ENCODE measurements at regions not wholly inside any gene's neighbourhood (a gene's known extent, or its start where the extent isn't known, plus 50 kb on each side); places are given as distances from the start of the nearest gene placed in this dataset.
"Not testable (repeated sequence)": the region's sequence is repeated elsewhere in the genome, so short reads cannot be mapped to it uniquely, and the experiment has no call there.

DNA sequence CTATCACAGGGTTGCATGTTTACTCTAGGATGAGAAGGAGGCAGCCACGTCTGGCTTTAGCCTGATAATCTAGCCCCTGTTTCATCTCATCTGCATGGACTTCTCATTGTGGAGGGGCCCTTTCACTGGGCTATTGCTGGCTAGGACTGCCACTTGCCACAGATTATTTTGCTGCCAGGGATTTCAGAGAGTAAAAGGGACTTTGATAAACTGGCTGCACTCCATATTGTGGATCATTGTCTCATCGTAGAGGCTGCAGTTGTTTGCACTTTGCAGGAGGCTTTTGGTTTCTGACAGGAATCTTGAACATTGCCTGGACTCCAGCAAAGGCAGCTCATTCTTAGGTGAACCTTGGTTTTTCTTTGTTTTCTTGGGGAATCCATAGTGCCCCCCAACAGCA is 234.8 kb downstream of the TSPY10 start:
- H3K36me3 ChIP-seq (ENCODE audit: low read depth, missing control alignments); H3K9me3 ChIP-seq; DNase-seq; H3K27me3 ChIP-seq; H3K27ac ChIP-seq; H3K4me3 ChIP-seq; intact Hi-C loops (cut with DNase I; ENCODE audit: low total_unique reads); H3K4me1 ChIP-seq: not testable (repeated sequence)
- no CpG with 5 or more reads among the region's 2 CpGs for WGBS, 2 donors

DNA sequence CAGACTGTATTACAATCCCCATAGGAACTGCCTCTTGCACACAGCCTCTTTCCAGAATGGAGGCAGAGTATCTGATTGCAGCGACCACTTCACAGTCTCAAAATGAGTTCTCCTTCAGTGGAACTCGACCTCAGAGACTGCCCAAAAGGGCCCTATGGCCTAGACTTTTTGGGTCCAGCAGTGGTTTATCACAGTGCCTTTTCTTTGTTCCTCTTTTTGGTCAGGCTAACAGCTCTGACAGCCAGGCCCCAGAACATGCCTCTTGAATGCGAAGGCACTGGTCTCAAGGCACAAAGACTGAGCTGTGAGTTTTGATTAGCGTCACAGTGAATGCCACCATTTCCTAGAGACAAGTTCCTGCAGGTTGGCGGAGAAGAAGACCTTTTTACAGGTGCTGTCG is 241.6 kb downstream of the TSPY10 start:
- intact Hi-C loops (cut with DNase I; ENCODE audit: low total_unique reads); H3K9me3 ChIP-seq; H3K27me3 ChIP-seq; H3K27ac ChIP-seq; H3K36me3 ChIP-seq (ENCODE audit: low read depth, missing control alignments); DNase-seq; H3K4me3 ChIP-seq; H3K4me1 ChIP-seq: not testable (repeated sequence)
- no CpG with 5 or more reads among the region's 6 CpGs for WGBS, 2 donors

DNA sequence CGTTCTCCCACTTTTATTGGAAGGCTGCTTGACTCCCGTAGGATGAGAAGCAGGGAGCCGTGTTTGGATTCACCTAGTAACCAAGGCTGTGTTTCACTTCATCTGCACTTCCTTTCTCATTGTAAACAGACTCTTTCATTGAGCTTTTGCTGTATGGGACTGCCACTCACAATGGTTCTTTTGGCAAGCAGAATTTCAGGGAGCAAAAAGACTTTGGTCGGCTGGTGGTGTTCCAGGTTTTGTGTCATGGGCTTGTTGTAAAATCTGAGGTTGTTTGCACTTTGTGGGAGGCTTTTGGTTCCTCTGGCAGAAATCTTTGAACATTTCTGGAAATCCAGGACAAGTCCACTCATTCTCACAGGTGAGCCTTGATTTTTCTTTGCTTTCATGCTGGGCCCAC is 243.4 kb downstream of the TSPY10 start:
- H3K4me3 ChIP-seq; H3K36me3 ChIP-seq (ENCODE audit: low read depth, missing control alignments); H3K9me3 ChIP-seq; intact Hi-C loops (cut with DNase I; ENCODE audit: low total_unique reads); H3K27ac ChIP-seq; H3K27me3 ChIP-seq; H3K4me1 ChIP-seq; DNase-seq: not testable (repeated sequence)
- WGBS, 2 donors: no CpG with 5 or more reads among the region's 4 CpGs

DNA sequence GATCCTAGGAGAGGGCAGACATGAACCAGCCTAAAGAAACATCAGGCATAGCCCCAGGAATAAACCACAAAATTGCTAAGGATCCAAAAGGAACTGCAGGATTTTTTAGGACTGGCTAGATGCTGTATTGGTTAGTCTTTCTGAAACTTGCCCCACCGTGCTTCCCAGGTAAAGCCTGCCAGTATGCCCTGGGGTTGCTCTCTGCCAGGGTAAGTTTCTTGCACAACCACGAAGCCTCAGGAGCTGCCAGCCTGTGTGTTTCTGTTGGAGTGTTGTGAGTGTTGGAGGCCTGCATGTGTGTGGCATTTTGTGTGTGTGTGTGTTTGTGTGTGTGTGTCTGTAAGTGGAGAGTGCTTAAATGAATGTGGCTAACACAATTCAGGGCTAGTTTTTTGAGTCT is 244.4 kb downstream of the TSPY10 start:
- no CpG with 5 or more reads among the region's 2 CpGs for WGBS, 2 donors

DNA sequence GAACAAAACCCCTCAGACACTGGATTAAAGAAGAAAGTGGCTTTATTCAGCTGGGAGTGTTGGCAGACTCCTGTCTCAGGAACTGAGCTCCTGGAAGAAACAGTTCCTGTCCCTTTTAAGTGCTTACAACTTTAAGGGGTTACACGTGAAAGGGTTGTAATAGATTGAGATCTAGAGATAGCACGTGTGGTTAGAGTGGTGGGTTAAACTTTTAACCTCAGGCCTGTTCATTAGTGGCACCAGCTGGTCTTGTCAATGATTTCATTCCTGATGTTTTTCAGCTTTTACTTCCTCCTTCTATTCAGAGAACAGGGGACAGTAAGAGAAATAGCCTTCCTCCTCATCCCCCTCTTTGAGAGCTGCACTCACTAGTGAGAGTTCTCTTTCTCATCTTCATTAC is 247.1 kb downstream of the TSPY10 start:
- H3K4me1 ChIP-seq; intact Hi-C loops (cut with DNase I; ENCODE audit: low total_unique reads); H3K4me3 ChIP-seq; H3K9me3 ChIP-seq; H3K36me3 ChIP-seq (ENCODE audit: low read depth, missing control alignments); DNase-seq; H3K27me3 ChIP-seq; H3K27ac ChIP-seq: not testable (repeated sequence)
- no CpG with 5 or more reads among the region's 2 CpGs for WGBS, 2 donors

More for the DNA sequence above, 244.4 kb downstream of the TSPY10 start:
- intact Hi-C loops (cut with DNase I; ENCODE audit: low total_unique reads); H3K36me3 ChIP-seq (ENCODE audit: low read depth, missing control alignments); H3K4me3 ChIP-seq; DNase-seq; H3K27ac ChIP-seq; H3K4me1 ChIP-seq; H3K27me3 ChIP-seq; H3K9me3 ChIP-seq: not testable (repeated sequence)

DNA sequence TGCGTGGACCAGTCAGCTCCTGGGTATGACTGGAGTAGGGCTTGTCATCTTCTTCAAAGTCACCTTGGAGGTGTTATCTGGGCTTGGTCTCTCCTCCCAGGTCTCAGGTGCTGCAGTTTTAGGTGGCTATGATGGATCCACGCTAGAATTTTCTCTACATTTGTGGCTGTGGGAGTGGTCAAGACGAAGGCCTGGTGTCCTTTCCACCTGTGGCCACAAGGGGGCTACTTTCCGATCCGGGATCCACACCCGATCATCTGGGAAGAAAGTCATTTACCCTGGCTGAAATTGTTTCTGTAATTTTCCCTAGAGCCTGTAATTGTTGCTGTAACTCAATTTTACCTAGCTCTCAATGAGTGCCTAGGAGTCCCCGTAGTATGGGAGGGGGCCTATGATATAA is 248.0 kb downstream of the TSPY10 start:
- DNase-seq; H3K36me3 ChIP-seq (ENCODE audit: low read depth, missing control alignments); H3K4me3 ChIP-seq; H3K4me1 ChIP-seq; H3K9me3 ChIP-seq; H3K27ac ChIP-seq; H3K27me3 ChIP-seq; intact Hi-C loops (cut with DNase I; ENCODE audit: low total_unique reads): not testable (repeated sequence)
- WGBS, 2 donors: no CpG with 5 or more reads among the region's 7 CpGs

DNA sequence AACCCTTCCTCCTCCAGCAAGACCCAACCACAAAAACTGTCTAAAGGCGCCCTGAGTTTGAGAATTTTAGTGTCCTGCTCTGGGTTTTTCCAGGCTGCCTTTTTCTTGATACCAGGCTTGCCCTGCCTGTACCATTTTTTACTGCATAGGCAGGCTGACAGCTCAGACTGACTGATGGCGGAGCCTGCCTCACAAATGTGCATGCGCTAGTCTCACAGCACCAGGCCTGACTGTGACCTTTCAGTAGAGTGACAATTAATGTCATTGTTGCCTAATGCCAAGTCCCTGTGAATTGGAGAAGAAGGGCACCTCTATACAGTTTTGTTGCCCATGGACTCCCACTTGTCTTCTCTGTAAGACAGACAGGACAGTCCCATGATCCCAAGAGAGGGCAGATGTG is 253.9 kb downstream of the TSPY10 start:
- H3K4me3 ChIP-seq; intact Hi-C loops (cut with DNase I; ENCODE audit: low total_unique reads); H3K9me3 ChIP-seq; DNase-seq; H3K27ac ChIP-seq; H3K4me1 ChIP-seq; H3K36me3 ChIP-seq (ENCODE audit: low read depth, missing control alignments); H3K27me3 ChIP-seq: not testable (repeated sequence)
- WGBS, 2 donors: no CpG with 5 or more reads among the region's 3 CpGs

DNA sequence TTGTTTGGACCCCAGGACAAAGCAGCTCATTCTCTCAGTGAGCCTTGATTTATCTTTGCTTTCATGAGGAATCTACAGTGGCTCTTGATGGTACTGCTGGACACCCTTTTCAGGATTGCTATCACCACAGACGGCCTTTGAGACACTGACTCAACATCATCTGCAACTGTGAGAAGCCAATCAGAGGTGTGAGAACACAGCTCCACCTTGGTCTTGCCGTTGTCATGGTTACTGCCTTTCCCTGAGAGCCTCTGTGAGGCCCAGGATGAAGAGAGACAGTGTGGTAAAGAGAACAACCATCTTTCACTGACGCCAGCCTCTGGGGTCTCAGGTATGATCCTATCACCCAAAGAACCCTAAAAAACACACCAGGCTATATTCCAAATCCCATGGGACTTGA is 270.2 kb downstream of the TSPY10 start:
- whole genome bisulfite sequencing, 2 donors: no CpG with 5 or more reads among the region's 3 CpGs

DNA sequence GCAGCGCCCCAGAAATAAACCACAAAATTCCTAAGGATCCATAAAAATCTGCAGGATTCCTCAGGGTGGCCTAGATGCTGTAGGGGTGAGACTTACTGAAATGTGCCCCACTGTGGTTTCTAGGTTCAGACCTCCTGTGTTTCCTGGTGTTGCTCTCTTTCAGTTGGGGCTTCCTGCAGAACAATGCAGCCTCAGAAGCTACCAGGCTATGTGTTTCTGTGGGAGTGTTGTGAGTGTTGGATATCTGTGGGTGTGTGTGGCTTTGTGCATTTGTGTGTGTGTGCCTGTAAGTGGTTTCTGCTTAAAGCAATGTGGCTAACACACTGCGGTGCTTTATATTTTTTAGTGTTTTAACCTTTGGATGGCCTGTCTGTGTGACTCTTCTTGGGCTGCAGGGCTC is 277.6 kb downstream of the TSPY10 start:
- Histone ChIP-seq H3K9me3 (no peaks in the 10 kb centered on the region), H3K4me1 (no peaks in the 10 kb centered on the region), H3K36me3 (ENCODE audit: low read depth, missing control alignments) (no peaks in the 10 kb centered on the region), H3K4me3 (no peak overlapping the region), H3K27ac (no peak overlapping the region), H3K27me3 (no peaks in the 10 kb centered on the region)
- DNase-seq: no peak
- WGBS, 2 donors: 48 to 75% methylated on average over 2 of the region's 2 CpGs
- intact Hi-C loops (cut with DNase I; ENCODE audit: low total_unique reads): no loop called here
- TF ChIP-seq, protein P1, sequence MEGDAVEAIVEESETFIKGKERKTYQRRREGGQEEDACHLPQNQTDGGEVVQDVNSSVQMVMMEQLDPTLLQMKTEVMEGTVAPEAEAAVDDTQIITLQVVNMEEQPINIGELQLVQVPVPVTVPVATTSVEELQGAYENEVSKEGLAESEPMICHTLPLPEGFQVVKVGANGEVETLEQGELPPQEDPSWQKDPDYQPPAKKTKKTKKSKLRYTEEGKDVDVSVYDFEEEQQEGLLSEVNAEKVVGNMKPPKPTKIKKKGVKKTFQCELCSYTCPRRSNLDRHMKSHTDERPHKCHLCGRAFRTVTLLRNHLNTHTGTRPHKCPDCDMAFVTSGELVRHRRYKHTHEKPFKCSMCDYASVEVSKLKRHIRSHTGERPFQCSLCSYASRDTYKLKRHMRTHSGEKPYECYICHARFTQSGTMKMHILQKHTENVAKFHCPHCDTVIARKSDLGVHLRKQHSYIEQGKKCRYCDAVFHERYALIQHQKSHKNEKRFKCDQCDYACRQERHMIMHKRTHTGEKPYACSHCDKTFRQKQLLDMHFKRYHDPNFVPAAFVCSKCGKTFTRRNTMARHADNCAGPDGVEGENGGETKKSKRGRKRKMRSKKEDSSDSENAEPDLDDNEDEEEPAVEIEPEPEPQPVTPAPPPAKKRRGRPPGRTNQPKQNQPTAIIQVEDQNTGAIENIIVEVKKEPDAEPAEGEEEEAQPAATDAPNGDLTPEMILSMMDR (IDR thresholded peaks at IDR 0.05): no peak
- TF ChIP-seq POLR2A (IDR thresholded peaks at IDR 0.05): no peak

More for the DNA sequence above, 270.2 kb downstream of the TSPY10 start:
- H3K9me3 ChIP-seq; intact Hi-C loops (cut with DNase I; ENCODE audit: low total_unique reads); H3K27me3 ChIP-seq; H3K36me3 ChIP-seq (ENCODE audit: low read depth, missing control alignments); DNase-seq; H3K4me1 ChIP-seq; H3K27ac ChIP-seq; H3K4me3 ChIP-seq: not testable (repeated sequence)
